Left lobe of liver (tissue), 2 donors: ENCODE measurements at regions not wholly inside any gene's neighbourhood (a gene's known extent, or its start where the extent isn't known, plus 50 kb on each side); places are given as distances from the start of the nearest gene placed in this dataset.
A peak's percentile ranks its signal among the peaks of the same experiment; 100 is the strongest.

ENCODE experiments used
- ATAC-seq: fragments of 200-7000 bp; cut with Tn5 transposase; one replicate; pipeline ENCODE4 v1.9.1; 2020; ENCODE audit warnings: mild to moderate bottlenecking, moderate library complexity
- DNase-seq: peaks from one replicate; pipeline ENCODE4 v3.0.0-alpha.2; 2020; ENCODE audit warnings: low spot score
- donor health status: DM: no; HTN: no; CAD: no; lungs with moderate emphysema.
- donor health status: DM: no; HTN: yes; CAD: no.

- no peak for ATAC-seq
- DNase-seq = no peak
Measured at GRCh38 chr5:110063640-110064602, 374.2 kb downstream of the MAN2A1 start.

GRCh38 chr5:110064603-110065268, 375.0 kb downstream of the MAN2A1 start:
- DNase-seq (no peak), ATAC-seq (no peak)

- ATAC-seq (no peak), DNase-seq (no peak)
Measured at GRCh38 chr5:110070836-110071235, 381.1 kb downstream of the MAN2A1 start.

- DNase-seq (no peak), ATAC-seq (no peak)
Measured at GRCh38 chr5:110072651-110073050, 382.9 kb downstream of the MAN2A1 start.

GRCh38 chr5:110073534-110073933, 383.8 kb downstream of the MAN2A1 start:
- no peak for ATAC-seq
- no peak for DNase-seq

GRCh38 chr5:110075656-110076055, 385.9 kb downstream of the MAN2A1 start:
- no peak for ATAC-seq
- no peak for DNase-seq

- ATAC-seq (no peak), DNase-seq (no peak)
Measured at GRCh38 chr5:110077147-110077546, 387.4 kb downstream of the MAN2A1 start.

GRCh38 chr5:110082194-110082593, 392.5 kb downstream of the MAN2A1 start:
- ATAC-seq (peak; percentile 67), DNase-seq (no peak)

- ATAC-seq (no peak), DNase-seq (no peak)
Measured at GRCh38 chr5:110082863-110083262, 393.1 kb downstream of the MAN2A1 start.

GRCh38 chr5:110085826-110086225, 396.1 kb downstream of the MAN2A1 start:
- ATAC-seq = no peak

GRCh38 chr5:110086658-110087388, 397.1 kb downstream of the MAN2A1 start:
- peak; percentile 55 for DNase-seq
- ATAC-seq = peak; percentile 70

More at GRCh38 chr5:110085826-110086225, 396.1 kb downstream of the MAN2A1 start:
- no peak for DNase-seq

- peak; percentile 71 for ATAC-seq
Measured at GRCh38 chr5:110087829-110088228, 398.1 kb downstream of the MAN2A1 start.

GRCh38 chr5:110088676-110089436, 399.1 kb downstream of the MAN2A1 start:
- peak; percentile 68 for ATAC-seq
- peak; percentile 49 for DNase-seq

More at GRCh38 chr5:110087829-110088228, 398.1 kb downstream of the MAN2A1 start:
- peak; percentile 65 for DNase-seq

- DNase-seq (no peak), ATAC-seq (peak; percentile 81)
Measured at GRCh38 chr5:110092955-110093785, 403.4 kb downstream of the MAN2A1 start.

GRCh38 chr5:110094109-110094508, 404.4 kb downstream of the MAN2A1 start:
- no peak for DNase-seq

GRCh38 chr5:110094548-110094947, 404.8 kb downstream of the MAN2A1 start:
- no peak for ATAC-seq
- DNase-seq = no peak

More at GRCh38 chr5:110094109-110094508, 404.4 kb downstream of the MAN2A1 start:
- ATAC-seq = no peak

- ATAC-seq (no peak), DNase-seq (no peak)
Measured at GRCh38 chr5:110096419-110096818, 406.7 kb downstream of the MAN2A1 start.

- DNase-seq (no peak), ATAC-seq (no peak)
Measured at GRCh38 chr5:110099572-110099971, 409.8 kb downstream of the MAN2A1 start.

GRCh38 chr5:110103081-110103480, 413.4 kb downstream of the MAN2A1 start:
- no peak for DNase-seq
- ATAC-seq = no peak
